T-helper 17 cell (primary cell): ENCODE measurements at regions not wholly inside any gene's neighbourhood (a gene's known extent, or its start where the extent isn't known, plus 50 kb on each side); places are given as distances from the start of the nearest gene placed in this dataset.
A peak's percentile ranks its signal among the peaks of the same experiment; 100 is the strongest.

Experiments
- ATAC-seq: fragments of 150-1000 bp; cut with Tn5 transposase; 2 replicates; pipeline ENCODE4 v1.10.0; 2021; ENCODE audit warnings: mild to moderate bottlenecking, moderate library complexity
- DNase-seq, 3 donors: peaks; one replicate each; pipeline versions ENCODE4 v3.0.0 to v3.0.0-alpha.2; 2020 to 2021
- H3K9me3 ChIP-seq: one replicate; pipeline ENCODE4 v1.7.0; 2013; ENCODE audit warnings: low read length, mild to moderate bottlenecking; ENCODE audit not compliant: control insufficient read depth, poor library complexity, severe bottlenecking
- H3K27ac Mint-ChIP-seq: one replicate; pipeline ENCODE4 v1.8.0; 2022; ENCODE audit warnings: mild to moderate bottlenecking, moderate library complexity, mixed read lengths
- H3K27me3 Mint-ChIP-seq: one replicate; pipeline ENCODE4 v1.8.0; 2022; ENCODE audit warnings: mixed read lengths
- H3K36me3 Mint-ChIP-seq: one replicate; pipeline ENCODE4 v1.8.0; 2022; ENCODE audit warnings: low read depth, mixed read lengths
- H3K4me1 Mint-ChIP-seq: one replicate; pipeline ENCODE4 v1.8.0; 2022; ENCODE audit warnings: mild to moderate bottlenecking, mixed read lengths
- H3K4me3 Mint-ChIP-seq: one replicate; pipeline ENCODE4 v1.8.0; 2022; ENCODE audit warnings: mild to moderate bottlenecking, moderate library complexity, mixed read lengths

- ATAC-seq (no peak), DNase-seq (no peak)
- H3K9me3 ChIP-seq = no peaks in the 10 kb centered on the region
- no peak overlapping the region for H3K4me3 Mint-ChIP-seq
- no peaks in the 10 kb centered on the region for H3K27me3 Mint-ChIP-seq
- H3K36me3 Mint-ChIP-seq = no peaks in the 10 kb centered on the region
- no peaks in the 10 kb centered on the region for H3K4me1 Mint-ChIP-seq
- H3K27ac Mint-ChIP-seq = no peak overlapping the region
These were observed 2227.5 kb upstream of the C9orf72 start for GRCh38 chr9:29800821-29801220.

- ATAC-seq (no peak), DNase-seq (no peak)
- Mint-ChIP-seq H3K27me3 (no peaks in the 10 kb centered on the region), H3K4me1 (no peaks in the 10 kb centered on the region), H3K36me3 (no peaks in the 10 kb centered on the region), H3K27ac (no peak overlapping the region), H3K4me3 (no peak overlapping the region)
- no peaks in the 10 kb centered on the region for H3K9me3 ChIP-seq
These were observed 2229.2 kb upstream of the C9orf72 start for GRCh38 chr9:29802454-29802853.

GRCh38 chr9:29806937-29807618, 2233.8 kb upstream of the C9orf72 start:
- Mint-ChIP-seq H3K36me3 (no peaks in the 10 kb centered on the region), H3K27ac (no peak overlapping the region), H3K4me3 (no peak overlapping the region), H3K4me1 (no peaks in the 10 kb centered on the region), H3K27me3 (no peaks in the 10 kb centered on the region)
- H3K9me3 ChIP-seq = no peaks in the 10 kb centered on the region
- ATAC-seq (no peak), DNase-seq (no peak)

GRCh38 chr9:29816954-29817703, 2243.8 kb upstream of the C9orf72 start:
- ATAC-seq (no peak), DNase-seq (no peak)
- Mint-ChIP-seq H3K36me3 (no peaks in the 10 kb centered on the region), H3K4me3 (no peak overlapping the region), H3K27ac (no peak overlapping the region), H3K4me1 (no peaks in the 10 kb centered on the region), H3K27me3 (no peaks in the 10 kb centered on the region)
- H3K9me3 ChIP-seq = no peaks in the 10 kb centered on the region

- H3K9me3 ChIP-seq = no peaks in the 10 kb centered on the region
- Mint-ChIP-seq H3K27ac (no peak overlapping the region), H3K27me3 (no peaks in the 10 kb centered on the region), H3K4me1 (no peaks in the 10 kb centered on the region), H3K36me3 (no peaks in the 10 kb centered on the region), H3K4me3 (no peak overlapping the region)
- no peak for DNase-seq
- no peak for ATAC-seq
These were observed 2249.2 kb upstream of the C9orf72 start for GRCh38 chr9:29822458-29822857.

GRCh38 chr9:29826421-29826820, 2253.1 kb upstream of the C9orf72 start:
- Mint-ChIP-seq H3K4me1 (no peaks in the 10 kb centered on the region), H3K4me3 (no peak overlapping the region), H3K27me3 (no peaks in the 10 kb centered on the region), H3K27ac (no peak overlapping the region), H3K36me3 (no peaks in the 10 kb centered on the region)
- DNase-seq = no peak
- ATAC-seq = no peak
- no peaks in the 10 kb centered on the region for H3K9me3 ChIP-seq

- Mint-ChIP-seq H3K4me3 (no peak overlapping the region), H3K27me3 (no peaks in the 10 kb centered on the region), H3K27ac (no peak overlapping the region), H3K36me3 (no peaks in the 10 kb centered on the region), H3K4me1 (no peaks in the 10 kb centered on the region)
- no peak for ATAC-seq
- H3K9me3 ChIP-seq = no peaks in the 10 kb centered on the region
- DNase-seq = no peak
These were observed 2257.5 kb upstream of the C9orf72 start for GRCh38 chr9:29830821-29831220.

- no peak for DNase-seq
- H3K36me3 Mint-ChIP-seq = no peaks in the 10 kb centered on the region
- no peak for ATAC-seq
- no peaks in the 10 kb centered on the region for H3K4me1 Mint-ChIP-seq
- H3K9me3 ChIP-seq = no peaks in the 10 kb centered on the region
- no peak overlapping the region for H3K4me3 Mint-ChIP-seq
- no peak overlapping the region for H3K27ac Mint-ChIP-seq
- H3K27me3 Mint-ChIP-seq = no peaks in the 10 kb centered on the region
These were observed 2265.3 kb upstream of the C9orf72 start for GRCh38 chr9:29838491-29839020.

GRCh38 chr9:29844251-29844650, 2271.0 kb upstream of the C9orf72 start:
- no peak overlapping the region for H3K27ac Mint-ChIP-seq
- no peaks in the 10 kb centered on the region for H3K4me1 Mint-ChIP-seq
- H3K9me3 ChIP-seq = no peaks in the 10 kb centered on the region
- ATAC-seq (no peak), DNase-seq (no peak)
- no peaks in the 10 kb centered on the region for H3K36me3 Mint-ChIP-seq
- H3K27me3 Mint-ChIP-seq = no peaks in the 10 kb centered on the region
- H3K4me3 Mint-ChIP-seq = no peak overlapping the region

- Mint-ChIP-seq H3K27ac (no peak overlapping the region), H3K27me3 (no peaks in the 10 kb centered on the region), H3K4me3 (no peak overlapping the region), H3K4me1 (no peaks in the 10 kb centered on the region), H3K36me3 (no peaks in the 10 kb centered on the region)
- H3K9me3 ChIP-seq = no peaks in the 10 kb centered on the region
- ATAC-seq (no peak), DNase-seq (no peak)
These were observed 2277.4 kb upstream of the C9orf72 start for GRCh38 chr9:29850664-29851063.

- no peaks in the 10 kb centered on the region for H3K9me3 ChIP-seq
- no peak for DNase-seq
- H3K4me3 Mint-ChIP-seq = no peak overlapping the region
- H3K36me3 Mint-ChIP-seq = no peaks in the 10 kb centered on the region
- ATAC-seq = no peak
- no peaks in the 10 kb centered on the region for H3K27me3 Mint-ChIP-seq
- H3K27ac Mint-ChIP-seq = no peak overlapping the region
- no peaks in the 10 kb centered on the region for H3K4me1 Mint-ChIP-seq
These were observed 2288.5 kb upstream of the C9orf72 start for GRCh38 chr9:29861803-29862202.

GRCh38 chr9:29865764-29866313, 2292.6 kb upstream of the C9orf72 start:
- Mint-ChIP-seq H3K4me3 (no peak overlapping the region), H3K27me3 (no peaks in the 10 kb centered on the region), H3K4me1 (no peaks in the 10 kb centered on the region), H3K36me3 (no peaks in the 10 kb centered on the region), H3K27ac (no peak overlapping the region)
- no peaks in the 10 kb centered on the region for H3K9me3 ChIP-seq
- no peak for DNase-seq
- ATAC-seq = peak; percentile 37

GRCh38 chr9:29866556-29866955, 2293.3 kb upstream of the C9orf72 start:
- DNase-seq (no peak), ATAC-seq (no peak)
- H3K9me3 ChIP-seq = no peaks in the 10 kb centered on the region
- Mint-ChIP-seq H3K27ac (no peak overlapping the region), H3K4me1 (no peaks in the 10 kb centered on the region), H3K4me3 (no peak overlapping the region), H3K27me3 (no peaks in the 10 kb centered on the region), H3K36me3 (no peaks in the 10 kb centered on the region)
